Stomach (tissue), 4 donors: ENCODE measurements at regions not wholly inside any gene's neighbourhood (a gene's known extent, or its start where the extent isn't known, plus 50 kb on each side); places are given as distances from the start of the nearest gene placed in this dataset.

Experiments used
- EP300 ChIP-seq: sonication (generic); formaldehyde crosslinking; IDR thresholded peaks from one replicate; pipeline ENCODE4 v1.6.1; 2017; ENCODE audit warnings: antibody characterized with exemption
- POLR2A ChIP-seq, 4 donors: fragments of 450-650 bp; IDR thresholded peaks; one replicate each; pipeline ENCODE4 v1.6.1; 2016; ENCODE audit warnings: antibody characterized with exemption in 4 of 4, control low read depth in 2 of 4, mild to moderate bottlenecking in 1 of 4, moderate library complexity in 1 of 4
- POLR2AphosphoS5 ChIP-seq, 3 donors: sonication (generic); formaldehyde crosslinking; IDR thresholded peaks; one replicate each; pipeline ENCODE4 v1.6.1; 2016; ENCODE audit warnings: antibody characterized with exemption in 3 of 3
- TF ChIP-seq, protein P1 (sequence below), 7 experiments: fragments of 450-650 bp in 4 of 7; fragments of 200-600 bp in 3 of 7; sonication (generic) in 3 of 7; IDR thresholded peaks; one replicate each; pipeline ENCODE4 v1.5.1; 2016 to 2019; ENCODE audit warnings: antibody characterized with exemption in 7 of 7, control low read depth in 2 of 7, mild to moderate bottlenecking in 1 of 7

DNA sequence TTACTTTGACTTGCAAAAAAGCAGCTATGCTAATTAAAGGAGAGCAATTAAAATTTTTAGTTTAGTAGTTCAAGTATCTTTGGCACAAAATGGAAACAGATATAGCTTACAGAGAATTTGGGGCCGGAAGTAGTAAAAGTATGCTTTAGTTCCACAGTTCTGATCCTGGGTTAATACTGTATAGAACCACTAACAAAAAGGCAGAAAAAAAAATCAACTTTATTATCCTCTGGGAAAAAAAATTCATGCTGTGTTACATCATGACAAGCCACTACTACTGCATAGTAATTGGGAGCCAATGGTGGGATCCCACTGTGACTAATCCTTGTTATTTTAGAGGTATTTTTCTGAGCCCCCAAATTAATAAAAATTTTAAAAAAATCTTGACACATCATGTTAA is 246.8 kb upstream of the PRDM9 start:
- TF ChIP-seq POLR2AphosphoS5 (IDR thresholded peaks at IDR 0.05) (no peak), POLR2A (IDR thresholded peaks at IDR 0.05) (no peak), EP300 (no peak)
- TF ChIP-seq, protein P1, sequence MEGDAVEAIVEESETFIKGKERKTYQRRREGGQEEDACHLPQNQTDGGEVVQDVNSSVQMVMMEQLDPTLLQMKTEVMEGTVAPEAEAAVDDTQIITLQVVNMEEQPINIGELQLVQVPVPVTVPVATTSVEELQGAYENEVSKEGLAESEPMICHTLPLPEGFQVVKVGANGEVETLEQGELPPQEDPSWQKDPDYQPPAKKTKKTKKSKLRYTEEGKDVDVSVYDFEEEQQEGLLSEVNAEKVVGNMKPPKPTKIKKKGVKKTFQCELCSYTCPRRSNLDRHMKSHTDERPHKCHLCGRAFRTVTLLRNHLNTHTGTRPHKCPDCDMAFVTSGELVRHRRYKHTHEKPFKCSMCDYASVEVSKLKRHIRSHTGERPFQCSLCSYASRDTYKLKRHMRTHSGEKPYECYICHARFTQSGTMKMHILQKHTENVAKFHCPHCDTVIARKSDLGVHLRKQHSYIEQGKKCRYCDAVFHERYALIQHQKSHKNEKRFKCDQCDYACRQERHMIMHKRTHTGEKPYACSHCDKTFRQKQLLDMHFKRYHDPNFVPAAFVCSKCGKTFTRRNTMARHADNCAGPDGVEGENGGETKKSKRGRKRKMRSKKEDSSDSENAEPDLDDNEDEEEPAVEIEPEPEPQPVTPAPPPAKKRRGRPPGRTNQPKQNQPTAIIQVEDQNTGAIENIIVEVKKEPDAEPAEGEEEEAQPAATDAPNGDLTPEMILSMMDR (IDR thresholded peaks at IDR 0.05), result no peak
